ENCODE measurements at regions not wholly inside any gene's neighbourhood (a gene's known extent, or its start where the extent isn't known, plus 50 kb on each side); places are given as distances from the start of the nearest gene placed in this dataset.

DNA sequence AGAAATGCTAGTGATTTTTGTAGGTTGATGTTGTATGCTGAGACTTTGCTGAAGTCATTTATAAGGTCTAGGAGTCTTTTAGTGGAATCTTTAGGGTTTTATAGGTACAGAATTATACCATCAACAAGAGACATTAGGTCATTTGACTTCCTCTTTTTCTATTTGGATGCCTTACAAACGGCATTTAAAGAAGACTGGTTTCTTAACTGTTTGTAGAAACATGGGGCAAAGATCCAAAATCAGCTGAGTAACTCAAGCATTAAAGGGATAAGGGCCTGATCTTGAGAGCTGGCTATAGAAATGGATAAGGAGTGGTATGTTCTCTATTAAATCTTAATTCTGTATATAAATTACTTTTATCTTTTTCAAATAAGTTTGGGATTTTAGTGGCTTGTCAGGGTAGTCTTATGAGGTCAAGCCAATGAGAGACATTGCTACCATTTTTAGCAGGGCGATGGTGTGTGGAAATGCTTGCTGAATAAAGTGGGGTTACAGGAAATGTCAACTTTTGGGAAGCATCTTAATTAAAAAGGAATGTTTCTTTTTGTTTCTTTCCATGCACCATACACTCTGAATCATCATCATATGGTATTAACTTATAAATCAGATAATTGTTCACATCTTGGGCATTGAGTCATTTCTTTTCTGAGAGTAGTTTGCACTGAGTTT lies 197.7 kb upstream of the GBE1 start:
- Histone ChIP-seq H2BK5ac (ENCODE audit: low read depth, low read length, poor library complexity) (no peak overlapping the region), H2BK12ac (ENCODE audit: low read length) (no peak overlapping the region), H3K23ac (ENCODE audit: low read length) (no peak overlapping the region), H3K36me3 (ENCODE audit: control insufficient read depth in 1 of 2, insufficient read depth in 2 of 2, low read length in 2 of 2) (no peaks in the 10 kb centered on the region), H3K14ac (ENCODE audit: low read length) (no peak overlapping the region), H3K4me2 (ENCODE audit: low read length) (no peak overlapping the region), H2BK120ac (ENCODE audit: insufficient read depth, low read length, poor library complexity) (no peak overlapping the region), H2AFZ (ENCODE audit: insufficient read depth, low read length, poor library complexity) (no peak overlapping the region), H3K4ac (ENCODE audit: low read depth, low read length) (no peak overlapping the region), H3K79me1 (ENCODE audit: low read length) (no peaks in the 10 kb centered on the region), H3K9me3 (ENCODE audit: insufficient read depth, low read depth, low read length) (no peaks in the 10 kb centered on the region), H3K27ac (ENCODE audit: low read depth, low read length) (no peak overlapping the region), H3K27me3 (ENCODE audit: insufficient read depth, low read length) (no peaks in the 10 kb centered on the region), H3K9ac (ENCODE audit: low read length) (no peak overlapping the region), H3K79me2 (ENCODE audit: control insufficient read depth, insufficient read depth, low read length, poor library complexity) (no peaks in the 10 kb centered on the region), H3K4me1 (ENCODE audit: control insufficient read depth in 1 of 2, insufficient read depth in 2 of 2, low read length in 2 of 2) (no peaks in the 10 kb centered on the region), H4K12ac (ENCODE audit: low read depth, low read length) (no peak overlapping the region), H4K91ac (ENCODE audit: low read depth, low read length) (no peak overlapping the region), H3K18ac (ENCODE audit: low read length) (no peak overlapping the region), H3K4me3 (ENCODE audit: low read depth, low read length) (no peak overlapping the region), H4K8ac (ENCODE audit: low read depth, low read length) (no peak overlapping the region), H2AK5ac (ENCODE audit: low read length) (no peak overlapping the region)
- no peak for DNase-seq
- no CpG with 5 or more reads among the region's 2 CpGs for WGBS (ENCODE audit: extremely low coverage, insufficient coverage, insufficient read length)

DNA sequence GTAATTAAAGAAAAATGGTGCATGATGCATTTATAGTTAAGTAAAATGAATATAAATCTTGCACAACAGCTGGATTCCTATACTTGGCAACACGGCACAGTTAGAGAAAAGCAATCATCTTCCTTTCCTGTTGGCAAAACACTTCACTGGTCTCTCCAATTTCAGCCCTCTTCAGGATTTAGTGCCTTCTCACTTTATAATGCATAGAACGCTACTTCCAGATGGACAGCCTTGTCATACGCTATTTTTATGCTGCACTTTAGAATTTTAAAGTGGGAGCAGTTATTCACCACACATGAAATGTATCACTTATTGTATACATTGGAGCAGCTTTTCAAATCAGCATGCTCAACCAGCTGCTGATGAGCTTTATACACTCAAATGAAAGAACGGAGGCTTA lies 194.4 kb upstream of the GBE1 start:
- H3K23ac ChIP-seq (ENCODE audit: low read length) = no peak overlapping the region
- H3K4ac ChIP-seq (ENCODE audit: low read depth, low read length) = no peak overlapping the region
- no peak overlapping the region for H2BK12ac ChIP-seq (ENCODE audit: low read length)
- H2BK120ac ChIP-seq (ENCODE audit: insufficient read depth, low read length, poor library complexity) = no peak overlapping the region
- H3K18ac ChIP-seq (ENCODE audit: low read length) = no peak overlapping the region
- no peak overlapping the region for H4K8ac ChIP-seq (ENCODE audit: low read depth, low read length)
- no peak overlapping the region for H2BK5ac ChIP-seq (ENCODE audit: low read depth, low read length, poor library complexity)
- WGBS (ENCODE audit: extremely low coverage, insufficient coverage, insufficient read length) = no CpG with 5 or more reads among the region's 4 CpGs
- no peaks in the 10 kb centered on the region for H3K9me3 ChIP-seq (ENCODE audit: insufficient read depth, low read depth, low read length)
- H3K79me2 ChIP-seq (ENCODE audit: control insufficient read depth, insufficient read depth, low read length, poor library complexity) = no peaks in the 10 kb centered on the region
- H3K79me1 ChIP-seq (ENCODE audit: low read length) = no peaks in the 10 kb centered on the region
- no peak for DNase-seq
- H3K36me3 ChIP-seq (ENCODE audit: control insufficient read depth in 1 of 2, insufficient read depth in 2 of 2, low read length in 2 of 2) = no peaks in the 10 kb centered on the region
- no peak overlapping the region for H3K14ac ChIP-seq (ENCODE audit: low read length)
- H4K91ac ChIP-seq (ENCODE audit: low read depth, low read length) = no peak overlapping the region
- H3K9ac ChIP-seq (ENCODE audit: low read length) = no peak overlapping the region
- H2AK5ac ChIP-seq (ENCODE audit: low read length) = no peak overlapping the region
- no peaks in the 10 kb centered on the region for H3K4me1 ChIP-seq (ENCODE audit: control insufficient read depth in 1 of 2, insufficient read depth in 2 of 2, low read length in 2 of 2)
- no peak overlapping the region for H3K4me2 ChIP-seq (ENCODE audit: low read length)
- no peak overlapping the region for H2AFZ ChIP-seq (ENCODE audit: insufficient read depth, low read length, poor library complexity)
- H3K4me3 ChIP-seq (ENCODE audit: low read depth, low read length) = no peak overlapping the region
- no peak overlapping the region for H4K12ac ChIP-seq (ENCODE audit: low read depth, low read length)
- H3K27ac ChIP-seq (ENCODE audit: low read depth, low read length) = no peak overlapping the region
- H3K27me3 ChIP-seq (ENCODE audit: insufficient read depth, low read length) = no peaks in the 10 kb centered on the region

DNA sequence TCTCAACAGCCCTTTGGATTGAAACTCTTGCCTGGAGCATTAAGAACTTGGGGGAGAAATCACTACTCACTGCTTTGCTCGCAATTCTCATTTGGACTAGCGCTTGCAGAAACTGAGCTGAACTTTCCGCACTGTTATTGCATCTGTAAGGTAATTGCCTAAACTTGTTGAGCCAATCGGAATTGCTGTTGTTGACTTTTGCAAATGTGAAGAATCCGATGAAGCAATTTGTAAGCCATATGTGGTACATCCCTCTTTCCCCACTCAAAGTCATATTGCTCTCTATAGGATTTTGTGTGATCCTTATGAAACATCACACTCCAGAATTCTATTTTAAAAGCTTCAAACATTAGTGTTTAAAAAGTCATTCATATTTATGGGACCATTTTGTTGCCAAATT lies 191.7 kb upstream of the GBE1 start:
- Histone ChIP-seq H3K4me2 (ENCODE audit: low read length) (no peak overlapping the region), H3K14ac (ENCODE audit: low read length) (no peak overlapping the region), H3K27ac (ENCODE audit: low read depth, low read length) (no peak overlapping the region), H3K4me3 (ENCODE audit: low read depth, low read length) (no peak overlapping the region), H3K9ac (ENCODE audit: low read length) (no peak overlapping the region), H3K79me1 (ENCODE audit: low read length) (no peaks in the 10 kb centered on the region), H3K23ac (ENCODE audit: low read length) (no peak overlapping the region), H4K91ac (ENCODE audit: low read depth, low read length) (no peak overlapping the region), H3K18ac (ENCODE audit: low read length) (no peak overlapping the region), H2AFZ (ENCODE audit: insufficient read depth, low read length, poor library complexity) (no peak overlapping the region), H4K8ac (ENCODE audit: low read depth, low read length) (no peak overlapping the region), H2BK120ac (ENCODE audit: insufficient read depth, low read length, poor library complexity) (no peak overlapping the region), H3K4me1 (ENCODE audit: control insufficient read depth in 1 of 2, insufficient read depth in 2 of 2, low read length in 2 of 2) (no peaks in the 10 kb centered on the region), H2BK12ac (ENCODE audit: low read length) (no peak overlapping the region), H3K36me3 (ENCODE audit: control insufficient read depth in 1 of 2, insufficient read depth in 2 of 2, low read length in 2 of 2) (no peaks in the 10 kb centered on the region), H3K4ac (ENCODE audit: low read depth, low read length) (no peak overlapping the region), H3K27me3 (ENCODE audit: insufficient read depth, low read length) (no peaks in the 10 kb centered on the region), H4K12ac (ENCODE audit: low read depth, low read length) (no peak overlapping the region), H3K9me3 (ENCODE audit: insufficient read depth, low read depth, low read length) (no peaks in the 10 kb centered on the region), H3K79me2 (ENCODE audit: control insufficient read depth, insufficient read depth, low read length, poor library complexity) (no peaks in the 10 kb centered on the region), H2BK5ac (ENCODE audit: low read depth, low read length, poor library complexity) (no peak overlapping the region), H2AK5ac (ENCODE audit: low read length) (no peak overlapping the region)
- DNase-seq = no peak
- WGBS (ENCODE audit: extremely low coverage, insufficient coverage, insufficient read length) = no CpG with 5 or more reads among the region's 5 CpGs

DNA sequence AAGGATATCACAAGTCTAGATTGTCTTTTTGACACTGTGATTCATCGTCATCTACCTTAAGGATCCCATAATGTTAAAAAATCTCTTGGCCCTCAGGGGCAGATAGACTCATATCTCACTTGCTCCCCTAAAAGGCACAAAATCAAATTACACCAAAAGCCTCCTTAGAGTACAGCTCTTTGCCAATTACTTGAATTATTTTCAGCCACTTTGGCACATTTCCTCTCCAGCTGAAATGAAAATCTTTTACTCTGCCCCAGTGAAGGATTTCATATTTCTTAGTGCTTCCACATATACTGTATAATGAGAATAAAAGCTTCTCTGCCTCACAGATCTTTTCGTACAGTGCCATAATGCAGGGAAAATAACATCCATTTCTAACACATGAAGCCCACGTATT lies 190.7 kb upstream of the GBE1 start:
- no peak overlapping the region for H3K27ac ChIP-seq (ENCODE audit: low read depth, low read length)
- no peak overlapping the region for H2AK5ac ChIP-seq (ENCODE audit: low read length)
- H2BK5ac ChIP-seq (ENCODE audit: low read depth, low read length, poor library complexity) = no peak overlapping the region
- no peak overlapping the region for H3K4me3 ChIP-seq (ENCODE audit: low read depth, low read length)
- no peak overlapping the region for H4K12ac ChIP-seq (ENCODE audit: low read depth, low read length)
- H3K4me2 ChIP-seq (ENCODE audit: low read length) = no peak overlapping the region
- no CpG with 5 or more reads among the region's 3 CpGs for WGBS (ENCODE audit: extremely low coverage, insufficient coverage, insufficient read length)
- no peaks in the 10 kb centered on the region for H3K79me1 ChIP-seq (ENCODE audit: low read length)
- no peaks in the 10 kb centered on the region for H3K27me3 ChIP-seq (ENCODE audit: insufficient read depth, low read length)
- H3K36me3 ChIP-seq (ENCODE audit: control insufficient read depth in 1 of 2, insufficient read depth in 2 of 2, low read length in 2 of 2) = no peaks in the 10 kb centered on the region
- H2BK120ac ChIP-seq (ENCODE audit: insufficient read depth, low read length, poor library complexity) = no peak overlapping the region
- H3K14ac ChIP-seq (ENCODE audit: low read length) = no peak overlapping the region
- no peak overlapping the region for H3K18ac ChIP-seq (ENCODE audit: low read length)
- DNase-seq = no peak
- H4K8ac ChIP-seq (ENCODE audit: low read depth, low read length) = no peak overlapping the region
- no peak overlapping the region for H3K23ac ChIP-seq (ENCODE audit: low read length)
- H3K4me1 ChIP-seq (ENCODE audit: control insufficient read depth in 1 of 2, insufficient read depth in 2 of 2, low read length in 2 of 2) = no peaks in the 10 kb centered on the region
- H2BK12ac ChIP-seq (ENCODE audit: low read length) = no peak overlapping the region
- H2AFZ ChIP-seq (ENCODE audit: insufficient read depth, low read length, poor library complexity) = no peak overlapping the region
- no peak overlapping the region for H3K4ac ChIP-seq (ENCODE audit: low read depth, low read length)
- no peak overlapping the region for H4K91ac ChIP-seq (ENCODE audit: low read depth, low read length)
- no peaks in the 10 kb centered on the region for H3K79me2 ChIP-seq (ENCODE audit: control insufficient read depth, insufficient read depth, low read length, poor library complexity)
- H3K9me3 ChIP-seq (ENCODE audit: insufficient read depth, low read depth, low read length) = no peaks in the 10 kb centered on the region
- H3K9ac ChIP-seq (ENCODE audit: low read length) = no peak overlapping the region

Data from trophoblast cell (in vitro differentiated cells and primary cell).